ENCODE measurements at regions not wholly inside any gene's neighbourhood (a gene's known extent, or its start where the extent isn't known, plus 50 kb on each side); places are given as distances from the start of the nearest gene placed in this dataset.

DNA sequence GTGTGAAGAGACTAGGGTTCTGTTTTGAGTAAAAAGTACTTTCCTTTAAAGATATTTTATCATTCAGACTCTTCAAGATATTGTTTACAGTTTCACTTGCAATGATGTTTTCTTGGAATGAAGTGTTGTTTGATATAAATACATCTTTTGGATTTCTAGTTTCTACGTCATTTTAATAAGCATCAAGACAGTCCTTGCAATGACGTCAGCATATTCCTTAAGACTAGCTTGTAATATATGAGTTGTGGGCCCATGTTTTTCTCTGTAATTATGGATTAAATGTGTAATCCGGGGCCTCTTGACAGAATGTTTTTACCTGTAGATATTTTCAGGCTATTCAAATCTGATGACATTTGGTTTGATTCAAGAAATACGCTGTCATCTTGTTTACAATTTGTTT lies 66.1 kb downstream of the RBMX2 start:
- TF ChIP-seq, protein P1, sequence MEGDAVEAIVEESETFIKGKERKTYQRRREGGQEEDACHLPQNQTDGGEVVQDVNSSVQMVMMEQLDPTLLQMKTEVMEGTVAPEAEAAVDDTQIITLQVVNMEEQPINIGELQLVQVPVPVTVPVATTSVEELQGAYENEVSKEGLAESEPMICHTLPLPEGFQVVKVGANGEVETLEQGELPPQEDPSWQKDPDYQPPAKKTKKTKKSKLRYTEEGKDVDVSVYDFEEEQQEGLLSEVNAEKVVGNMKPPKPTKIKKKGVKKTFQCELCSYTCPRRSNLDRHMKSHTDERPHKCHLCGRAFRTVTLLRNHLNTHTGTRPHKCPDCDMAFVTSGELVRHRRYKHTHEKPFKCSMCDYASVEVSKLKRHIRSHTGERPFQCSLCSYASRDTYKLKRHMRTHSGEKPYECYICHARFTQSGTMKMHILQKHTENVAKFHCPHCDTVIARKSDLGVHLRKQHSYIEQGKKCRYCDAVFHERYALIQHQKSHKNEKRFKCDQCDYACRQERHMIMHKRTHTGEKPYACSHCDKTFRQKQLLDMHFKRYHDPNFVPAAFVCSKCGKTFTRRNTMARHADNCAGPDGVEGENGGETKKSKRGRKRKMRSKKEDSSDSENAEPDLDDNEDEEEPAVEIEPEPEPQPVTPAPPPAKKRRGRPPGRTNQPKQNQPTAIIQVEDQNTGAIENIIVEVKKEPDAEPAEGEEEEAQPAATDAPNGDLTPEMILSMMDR (IDR thresholded peaks at IDR 0.05; ENCODE audit: low read length), result no peak
- no peak for TF ChIP-seq EZH2 (IDR thresholded peaks at IDR 0.05; ENCODE audit: borderline replicate concordance, low read length)
